Gastrocnemius medialis (tissue), 4 donors: ENCODE measurements at regions not wholly inside any gene's neighbourhood (a gene's known extent, or its start where the extent isn't known, plus 50 kb on each side); places are given as distances from the start of the nearest gene placed in this dataset.
"Not testable (repeated sequence)": the region's sequence is repeated elsewhere in the genome, so short reads cannot be mapped to it uniquely, and the experiment has no call there.

Experiments
- POLR2A ChIP-seq, 2 donors: fragments of 450-650 bp; IDR thresholded peaks; one replicate each; pipeline ENCODE4 v1.6.1; 2017; ENCODE audit warnings: antibody characterized with exemption in 2 of 2, mild to moderate bottlenecking in 2 of 2, moderate library complexity in 2 of 2
- TF ChIP-seq, protein P1 (sequence below), 5 experiments: fragments of 450-650 bp in 3 of 5; fragments of 200-600 bp in 2 of 5; sonication (generic) in 2 of 5; IDR thresholded peaks in 4 of 5; conservative IDR thresholded peaks in 1 of 5; 1 replicate in 4 of 5; 2 replicates in 1 of 5; pipeline ENCODE4 v1.5.1; 2016 to 2019; ENCODE audit warnings: antibody characterized with exemption in 5 of 5, mild to moderate bottlenecking in 3 of 5, moderate library complexity in 3 of 5

DNA sequence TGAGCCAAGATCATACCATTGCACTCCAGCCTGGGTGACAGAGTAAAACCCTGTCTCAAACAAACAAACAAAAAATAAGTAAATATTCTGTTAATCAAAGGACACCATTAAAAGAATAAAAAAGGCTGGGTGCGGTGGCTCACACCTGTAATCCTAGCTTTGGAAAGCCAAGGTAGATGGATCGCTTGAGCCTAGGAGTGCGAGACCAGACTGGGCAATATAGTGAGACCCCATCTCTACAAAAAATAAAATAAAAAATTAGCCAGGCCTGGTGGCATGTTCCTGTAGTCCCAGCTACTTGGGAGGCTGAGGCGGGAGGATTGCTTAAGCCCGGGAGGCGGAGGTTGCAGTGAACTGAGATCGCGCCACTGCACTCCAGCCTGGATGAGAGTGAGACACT lies 84.1 kb downstream of the GLUL start:
- TF ChIP-seq, protein P1, sequence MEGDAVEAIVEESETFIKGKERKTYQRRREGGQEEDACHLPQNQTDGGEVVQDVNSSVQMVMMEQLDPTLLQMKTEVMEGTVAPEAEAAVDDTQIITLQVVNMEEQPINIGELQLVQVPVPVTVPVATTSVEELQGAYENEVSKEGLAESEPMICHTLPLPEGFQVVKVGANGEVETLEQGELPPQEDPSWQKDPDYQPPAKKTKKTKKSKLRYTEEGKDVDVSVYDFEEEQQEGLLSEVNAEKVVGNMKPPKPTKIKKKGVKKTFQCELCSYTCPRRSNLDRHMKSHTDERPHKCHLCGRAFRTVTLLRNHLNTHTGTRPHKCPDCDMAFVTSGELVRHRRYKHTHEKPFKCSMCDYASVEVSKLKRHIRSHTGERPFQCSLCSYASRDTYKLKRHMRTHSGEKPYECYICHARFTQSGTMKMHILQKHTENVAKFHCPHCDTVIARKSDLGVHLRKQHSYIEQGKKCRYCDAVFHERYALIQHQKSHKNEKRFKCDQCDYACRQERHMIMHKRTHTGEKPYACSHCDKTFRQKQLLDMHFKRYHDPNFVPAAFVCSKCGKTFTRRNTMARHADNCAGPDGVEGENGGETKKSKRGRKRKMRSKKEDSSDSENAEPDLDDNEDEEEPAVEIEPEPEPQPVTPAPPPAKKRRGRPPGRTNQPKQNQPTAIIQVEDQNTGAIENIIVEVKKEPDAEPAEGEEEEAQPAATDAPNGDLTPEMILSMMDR (IDR thresholded peaks at IDR 0.05 in 4 of 5, conservative IDR thresholded peaks at IDR 0.05 in 1 of 5): not testable (repeated sequence)
- not testable (repeated sequence) for TF ChIP-seq POLR2A (IDR thresholded peaks at IDR 0.05)
